NT2/D1 (cell line): ENCODE measurements at regions not wholly inside any gene's neighbourhood (a gene's known extent, or its start where the extent isn't known, plus 50 kb on each side); places are given as distances from the start of the nearest gene placed in this dataset.

ENCODE experiments used
- DNase-seq: peaks from one replicate; pipeline ENCODE4 v3.0.0-alpha.2; 2011; ENCODE audit warnings: low read depth, low spot score
- H3K27me3 ChIP-seq: 2 replicates; pipeline ENCODE4 v1.6.0; 2011; ENCODE audit warnings: mild to moderate bottlenecking; ENCODE audit not compliant: insufficient read length, insufficient read depth
- H3K36me3 ChIP-seq: 2 replicates; pipeline ENCODE4 v1.6.1; 2011; ENCODE audit warnings: mild to moderate bottlenecking, low read length, mixed read lengths; ENCODE audit not compliant: insufficient read depth, insufficient read length
- H3K4me1 ChIP-seq: 2 replicates; pipeline ENCODE4 v1.5.1; 2011; ENCODE audit not compliant: insufficient read depth, insufficient read length
- H3K4me3 ChIP-seq: 2 replicates; pipeline ENCODE4 v1.5.1; 2011; ENCODE audit warnings: low read depth; ENCODE audit not compliant: insufficient read length
- H3K9ac ChIP-seq: 2 replicates; pipeline ENCODE4 v1.6.0; 2011; ENCODE audit warnings: low read depth; ENCODE audit not compliant: insufficient read length
- H3K9me3 ChIP-seq: 2 replicates; pipeline ENCODE4 v1.5.1; 2011; ENCODE audit warnings: mild to moderate bottlenecking, low read length; ENCODE audit not compliant: insufficient read depth
- SUZ12 ChIP-seq: IDR thresholded peaks from 2 replicates; pipeline ENCODE4 v1.6.1; 2011; ENCODE audit not compliant: insufficient read length, insufficient read depth; ENCODE audit errors: extremely low read depth
- YY1 ChIP-seq: IDR thresholded peaks from 2 replicates; pipeline ENCODE4 v1.6.1; 2011; ENCODE audit not compliant: insufficient read length, insufficient read depth
- ZNF274 ChIP-seq: IDR thresholded peaks from 2 replicates; pipeline ENCODE4 v1.6.1; 2011; ENCODE audit warnings: mild to moderate bottlenecking, low read depth, low read length

DNA sequence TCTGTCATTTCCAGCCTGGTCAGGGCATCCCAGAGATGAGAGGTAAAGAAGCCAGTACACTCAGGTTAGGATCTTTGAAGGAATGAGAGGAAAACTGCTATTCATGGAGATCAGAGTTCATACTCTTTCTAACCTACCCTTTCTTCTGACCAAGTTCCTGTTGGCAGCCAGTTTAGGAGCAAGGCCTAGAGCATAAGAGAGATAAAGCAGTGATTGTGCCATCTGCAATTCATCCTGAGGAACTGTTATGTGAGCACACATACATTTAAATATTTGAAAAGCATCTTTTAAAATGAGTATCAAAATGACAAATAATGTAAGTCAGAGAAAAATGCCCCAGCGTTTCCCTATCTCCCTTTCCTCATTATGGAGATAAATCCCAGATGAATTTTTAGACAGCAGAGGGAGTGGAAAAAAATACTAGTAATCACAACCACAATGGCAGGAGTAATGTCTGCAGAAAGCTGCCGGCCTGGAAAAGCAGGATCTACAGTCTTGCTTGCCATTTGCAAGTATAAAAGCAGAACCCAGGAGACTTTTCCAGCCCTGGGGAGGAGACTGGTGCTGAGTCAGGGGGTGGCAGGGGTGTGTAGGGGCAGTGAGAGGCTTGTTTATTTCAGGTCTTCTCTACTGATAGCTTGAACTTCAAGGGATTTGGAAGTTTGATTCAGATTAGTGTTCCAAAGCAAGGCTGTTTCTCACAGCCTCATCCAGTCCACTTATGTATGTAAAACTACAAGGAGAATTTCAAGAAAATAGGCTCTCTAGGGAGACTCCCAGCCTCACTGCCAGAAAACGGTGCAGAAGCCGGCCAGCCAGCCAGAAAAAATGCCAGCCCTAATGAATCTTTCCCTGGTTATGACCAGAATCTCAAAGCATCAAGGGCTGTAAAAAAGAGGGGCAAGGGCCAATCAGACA is 1052.4 kb downstream of the TUSC7 start:
- no peaks in the 10 kb centered on the region for H3K36me3 ChIP-seq
- H3K27me3 ChIP-seq: no peaks in the 10 kb centered on the region
- H3K4me3 ChIP-seq: no peak overlapping the region
- TF ChIP-seq YY1 (no peak), ZNF274 (no peak), SUZ12 (no peak)
- no peaks in the 10 kb centered on the region for H3K4me1 ChIP-seq
- H3K9ac ChIP-seq: no peak overlapping the region
- H3K9me3 ChIP-seq: no peaks in the 10 kb centered on the region
- no peak for DNase-seq

GRCh38 chr3:117762621-117763037 is 1053.0 kb downstream of the TUSC7 start:
- Histone ChIP-seq H3K9ac (no peak overlapping the region), H3K4me1 (no peaks in the 10 kb centered on the region), H3K36me3 (no peaks in the 10 kb centered on the region), H3K27me3 (no peaks in the 10 kb centered on the region), H3K4me3 (no peak overlapping the region), H3K9me3 (no peaks in the 10 kb centered on the region)
- no peak for DNase-seq
- no peak for TF ChIP-seq SUZ12
- no peak for TF ChIP-seq ZNF274
- TF ChIP-seq YY1: no peak

DNA sequence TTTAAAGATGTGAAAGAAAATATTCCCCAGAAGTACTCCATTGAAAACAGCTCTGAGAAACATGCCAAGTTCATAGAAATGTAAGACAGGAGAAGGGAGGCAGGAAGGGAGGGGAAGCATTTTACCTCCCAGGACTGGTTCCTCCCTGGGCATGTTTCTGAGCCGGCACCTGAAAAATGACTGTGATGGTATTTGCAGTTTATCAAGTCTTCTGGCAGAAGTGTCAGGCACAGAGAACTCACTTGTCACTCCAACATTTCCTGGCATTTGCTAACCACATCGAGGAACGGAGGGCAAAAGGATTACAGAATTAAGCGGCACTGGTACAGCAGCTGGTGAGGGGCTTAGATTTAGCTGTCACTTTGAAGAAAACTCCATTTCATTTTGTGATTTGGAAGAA is 1054.0 kb downstream of the TUSC7 start:
- Histone ChIP-seq H3K9me3 (no peaks in the 10 kb centered on the region), H3K27me3 (no peaks in the 10 kb centered on the region), H3K4me1 (no peaks in the 10 kb centered on the region), H3K9ac (no peak overlapping the region), H3K4me3 (no peak overlapping the region), H3K36me3 (no peaks in the 10 kb centered on the region)
- TF ChIP-seq SUZ12 (no peak), YY1 (no peak), ZNF274 (no peak)
- DNase-seq: no peak

DNA sequence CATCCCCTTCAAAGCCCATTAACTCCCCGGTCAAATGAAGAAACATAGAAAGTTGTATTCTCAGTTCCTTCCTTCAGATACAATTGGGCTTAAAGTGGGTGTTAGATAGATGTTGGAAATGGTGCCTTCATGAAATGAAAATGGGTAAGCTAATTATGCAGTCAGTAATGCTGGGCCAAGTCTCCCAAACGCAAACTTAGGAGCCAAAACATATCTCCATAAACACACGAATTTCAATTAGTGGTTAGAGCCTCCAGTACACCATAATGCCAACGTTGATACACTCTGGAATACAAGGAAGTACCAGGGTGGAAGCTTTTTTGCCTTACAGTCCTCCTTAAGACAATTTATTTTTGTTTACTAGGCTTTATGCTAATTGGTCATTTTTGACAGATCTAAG is 1059.0 kb downstream of the TUSC7 start:
- H3K4me3 ChIP-seq: no peak overlapping the region
- H3K9ac ChIP-seq: no peak overlapping the region
- no peaks in the 10 kb centered on the region for H3K9me3 ChIP-seq
- no peaks in the 10 kb centered on the region for H3K4me1 ChIP-seq
- no peaks in the 10 kb centered on the region for H3K36me3 ChIP-seq
- TF ChIP-seq ZNF274 (no peak), YY1 (no peak), SUZ12 (no peak)
- no peak for DNase-seq
- no peaks in the 10 kb centered on the region for H3K27me3 ChIP-seq

DNA sequence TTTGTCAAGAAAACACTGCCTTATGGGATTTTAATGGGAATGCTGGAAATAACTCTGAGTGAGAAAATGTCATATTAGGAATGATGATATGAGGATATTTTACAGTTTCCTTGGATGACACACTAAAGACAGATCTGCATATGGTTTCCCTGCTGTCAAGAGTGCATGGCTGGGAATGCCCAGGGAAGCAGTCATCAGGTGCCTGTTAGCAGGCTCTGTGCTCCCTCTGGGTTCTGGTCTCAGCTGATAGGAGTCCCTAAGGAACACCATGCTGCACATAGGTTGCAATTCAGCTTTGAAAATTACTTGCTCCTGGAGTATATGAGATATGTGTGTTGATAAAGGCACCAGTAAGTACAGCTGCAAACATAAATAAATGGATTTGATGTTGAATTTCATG is 1064.6 kb downstream of the TUSC7 start:
- Histone ChIP-seq H3K4me3 (no peak overlapping the region), H3K4me1 (no peaks in the 10 kb centered on the region), H3K9me3 (peaks cover 6% of the 10 kb centered on the region; the same call in 1 of the 2 replicates), H3K9ac (no peak overlapping the region), H3K36me3 (no peaks in the 10 kb centered on the region), H3K27me3 (no peaks in the 10 kb centered on the region)
- DNase-seq: no peak
- no peak for TF ChIP-seq SUZ12
- no peak for TF ChIP-seq YY1
- no peak for TF ChIP-seq ZNF274

DNA sequence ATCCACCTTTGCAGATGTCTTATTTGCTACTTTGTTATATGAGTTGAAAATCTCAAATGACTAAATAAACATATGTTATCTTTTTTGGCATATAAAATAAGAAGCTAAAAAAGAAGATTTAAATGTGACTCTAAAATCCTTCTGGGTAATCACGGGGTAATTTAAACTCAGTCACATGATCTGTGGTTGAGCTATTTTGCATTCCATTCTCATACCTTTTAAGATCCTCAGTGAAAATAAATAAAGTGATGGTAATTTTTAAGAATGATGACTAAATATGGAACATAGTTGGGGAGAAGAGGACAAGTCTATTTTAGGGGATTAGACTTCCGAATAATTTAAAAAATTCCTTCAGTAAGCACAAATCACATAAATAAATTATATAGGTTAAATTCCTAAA is 1076.8 kb downstream of the TUSC7 start:
- Histone ChIP-seq H3K9ac (no peak overlapping the region), H3K4me1 (peaks cover 8% of the 10 kb centered on the region), H3K4me3 (no peak overlapping the region), H3K9me3 (no peaks in the 10 kb centered on the region), H3K27me3 (no peaks in the 10 kb centered on the region), H3K36me3 (no peaks in the 10 kb centered on the region)
- no peak for DNase-seq
- no peak for TF ChIP-seq YY1
- TF ChIP-seq SUZ12: no peak
- TF ChIP-seq ZNF274: no peak

DNA sequence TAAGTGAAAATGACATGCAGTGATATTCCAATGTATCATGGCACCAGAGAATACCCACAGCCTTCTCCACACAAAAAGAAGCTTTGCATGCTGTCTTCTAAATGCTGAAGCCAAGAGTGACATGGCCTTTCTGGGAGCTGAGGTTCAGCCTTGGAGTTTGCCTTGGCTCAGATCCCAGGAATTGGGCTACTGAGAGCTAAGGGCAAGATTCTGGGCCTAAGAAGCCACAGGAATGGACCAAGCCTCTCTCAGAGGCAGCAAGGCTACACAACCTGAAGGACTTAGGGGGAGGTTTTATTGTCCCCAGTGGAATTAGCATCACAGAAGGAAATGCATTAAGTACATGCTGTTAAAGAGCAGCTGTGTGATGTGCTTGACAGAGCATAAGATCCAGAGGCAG is 1078.5 kb downstream of the TUSC7 start:
- peak; percentile 47 for DNase-seq
- no peaks in the 10 kb centered on the region for H3K9me3 ChIP-seq
- no peak overlapping the region for H3K9ac ChIP-seq
- H3K4me1 ChIP-seq: peaks cover 8% of the 10 kb centered on the region
- no peaks in the 10 kb centered on the region for H3K27me3 ChIP-seq
- H3K4me3 ChIP-seq: no peak overlapping the region
- H3K36me3 ChIP-seq: no peaks in the 10 kb centered on the region
- TF ChIP-seq YY1: no peak
- TF ChIP-seq SUZ12: no peak
- no peak for TF ChIP-seq ZNF274
